ENCODE measurements at regions not wholly inside any gene's neighbourhood (a gene's known extent, or its start where the extent isn't known, plus 50 kb on each side); places are given as distances from the start of the nearest gene placed in this dataset.

GRCh38 chr11:128195057-128195751 is 392.2 kb downstream of the ETS1 start:
- TF ChIP-seq POLR2AphosphoS5 (IDR thresholded peaks at IDR 0.05) (no peak), EP300 (IDR thresholded peaks at IDR 0.05) (no peak)
- TF ChIP-seq, protein P1, sequence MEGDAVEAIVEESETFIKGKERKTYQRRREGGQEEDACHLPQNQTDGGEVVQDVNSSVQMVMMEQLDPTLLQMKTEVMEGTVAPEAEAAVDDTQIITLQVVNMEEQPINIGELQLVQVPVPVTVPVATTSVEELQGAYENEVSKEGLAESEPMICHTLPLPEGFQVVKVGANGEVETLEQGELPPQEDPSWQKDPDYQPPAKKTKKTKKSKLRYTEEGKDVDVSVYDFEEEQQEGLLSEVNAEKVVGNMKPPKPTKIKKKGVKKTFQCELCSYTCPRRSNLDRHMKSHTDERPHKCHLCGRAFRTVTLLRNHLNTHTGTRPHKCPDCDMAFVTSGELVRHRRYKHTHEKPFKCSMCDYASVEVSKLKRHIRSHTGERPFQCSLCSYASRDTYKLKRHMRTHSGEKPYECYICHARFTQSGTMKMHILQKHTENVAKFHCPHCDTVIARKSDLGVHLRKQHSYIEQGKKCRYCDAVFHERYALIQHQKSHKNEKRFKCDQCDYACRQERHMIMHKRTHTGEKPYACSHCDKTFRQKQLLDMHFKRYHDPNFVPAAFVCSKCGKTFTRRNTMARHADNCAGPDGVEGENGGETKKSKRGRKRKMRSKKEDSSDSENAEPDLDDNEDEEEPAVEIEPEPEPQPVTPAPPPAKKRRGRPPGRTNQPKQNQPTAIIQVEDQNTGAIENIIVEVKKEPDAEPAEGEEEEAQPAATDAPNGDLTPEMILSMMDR (IDR thresholded peaks at IDR 0.05), result no peak

All from suprapubic skin (tissue), 4 donors.